GM23338 (cell line): ENCODE measurements at regions not wholly inside any gene's neighbourhood (a gene's known extent, or its start where the extent isn't known, plus 50 kb on each side); places are given as distances from the start of the nearest gene placed in this dataset.
"Not testable (repeated sequence)": the region's sequence is repeated elsewhere in the genome, so short reads cannot be mapped to it uniquely, and the experiment has no call there.

Source experiments
- ETS1 ChIP-seq: IDR thresholded peaks from 2 replicates; pipeline ENCODE4 v1.6.1; 2016; ENCODE audit warnings: antibody characterized with exemption
- EZH2 ChIP-seq: fragments of 200-600 bp; sonication (generic); IDR thresholded peaks from one replicate; pipeline ENCODE4 v1.8.0; 2017; ENCODE audit warnings: antibody characterized with exemption, mild to moderate bottlenecking, low read depth; ENCODE audit not compliant: unreplicated experiment
- POLR2AphosphoS5 ChIP-seq: IDR thresholded peaks from 2 replicates; pipeline ENCODE4 v1.6.1; 2016; ENCODE audit warnings: antibody characterized with exemption, low read depth
- REST ChIP-seq: IDR thresholded peaks from one replicate; pipeline ENCODE4 v1.6.1; 2018; ENCODE audit warnings: antibody characterized with exemption; ENCODE audit not compliant: unreplicated experiment
- ZNF114 ChIP-seq: fragments of 250-450 bp; sonication (Bioruptor Pico); IDR thresholded peaks from 2 replicates; pipeline ENCODE4 v1.5.0; 2020; ENCODE audit warnings: mild to moderate bottlenecking, moderate library complexity
- TF ChIP-seq, protein P1 (sequence below), 2 experiments: fragments of 200-600 bp in 1 of 2; sonication (generic) in 1 of 2; conservative IDR thresholded peaks; 2 replicates each; pipeline versions ENCODE4 v1.5.1 to v1.6.1; 2016 to 2017; ENCODE audit warnings: antibody characterized with exemption in 2 of 2, low read depth in 2 of 2, mild to moderate bottlenecking in 2 of 2, moderate library complexity in 1 of 2

DNA sequence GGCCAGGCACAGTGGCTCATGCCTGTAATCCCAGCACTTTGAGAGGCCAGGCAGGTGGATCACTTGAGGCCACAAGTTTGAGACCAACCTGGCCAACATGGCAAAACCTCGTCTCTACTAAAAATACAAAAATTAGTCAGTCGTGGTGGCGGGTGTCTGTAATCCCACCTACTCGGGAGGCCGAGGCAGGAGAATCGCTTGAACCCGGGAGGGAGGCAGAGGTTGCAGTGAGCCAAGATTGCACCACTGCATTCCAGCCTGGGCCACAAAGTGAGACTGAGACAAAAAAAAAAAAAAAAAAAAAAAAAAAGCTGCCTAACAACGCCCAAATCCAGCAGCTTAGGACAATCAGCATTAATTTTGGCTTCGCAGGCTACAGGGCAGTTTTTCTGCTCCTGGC lies 167.1 kb downstream of the GOSR1 start:
- TF ChIP-seq, protein P1, sequence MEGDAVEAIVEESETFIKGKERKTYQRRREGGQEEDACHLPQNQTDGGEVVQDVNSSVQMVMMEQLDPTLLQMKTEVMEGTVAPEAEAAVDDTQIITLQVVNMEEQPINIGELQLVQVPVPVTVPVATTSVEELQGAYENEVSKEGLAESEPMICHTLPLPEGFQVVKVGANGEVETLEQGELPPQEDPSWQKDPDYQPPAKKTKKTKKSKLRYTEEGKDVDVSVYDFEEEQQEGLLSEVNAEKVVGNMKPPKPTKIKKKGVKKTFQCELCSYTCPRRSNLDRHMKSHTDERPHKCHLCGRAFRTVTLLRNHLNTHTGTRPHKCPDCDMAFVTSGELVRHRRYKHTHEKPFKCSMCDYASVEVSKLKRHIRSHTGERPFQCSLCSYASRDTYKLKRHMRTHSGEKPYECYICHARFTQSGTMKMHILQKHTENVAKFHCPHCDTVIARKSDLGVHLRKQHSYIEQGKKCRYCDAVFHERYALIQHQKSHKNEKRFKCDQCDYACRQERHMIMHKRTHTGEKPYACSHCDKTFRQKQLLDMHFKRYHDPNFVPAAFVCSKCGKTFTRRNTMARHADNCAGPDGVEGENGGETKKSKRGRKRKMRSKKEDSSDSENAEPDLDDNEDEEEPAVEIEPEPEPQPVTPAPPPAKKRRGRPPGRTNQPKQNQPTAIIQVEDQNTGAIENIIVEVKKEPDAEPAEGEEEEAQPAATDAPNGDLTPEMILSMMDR (conservative IDR thresholded peaks at IDR 0.05; ENCODE audit: low read depth in 2 of 2) = not testable (repeated sequence)
- TF ChIP-seq EZH2; REST; POLR2AphosphoS5; ETS1; ZNF114 (CRISPR knock-in tag): not testable (repeated sequence)
